Lung (tissue), 11 donors: ENCODE measurements at regions not wholly inside any gene's neighbourhood (a gene's known extent, or its start where the extent isn't known, plus 50 kb on each side); places are given as distances from the start of the nearest gene placed in this dataset.

Experiments used
- ATAC-seq: fragments of 200-7000 bp; cut with Tn5 transposase; one replicate; pipeline ENCODE4 v1.9.1; 2020; ENCODE audit warnings: moderate number of reproducible peaks; ENCODE audit not compliant: insufficient read depth, low FRiP score
- DNase-seq, 3 donors: peaks; one replicate each; pipeline ENCODE4 v3.0.0-alpha.2; 2013 to 2017
- H3K27ac ChIP-seq, 2 donors: one replicate each; pipeline ENCODE4 v1.5.1; 2013; ENCODE audit warnings: mild to moderate bottlenecking in 2 of 2, moderate library complexity in 2 of 2, control low read depth in 1 of 2, inconsistent platforms in 1 of 2, low read depth in 1 of 2, low read length in 1 of 2
- H3K27me3 ChIP-seq, 3 donors: one replicate each; pipeline ENCODE4 v1.5.1; 2013; ENCODE audit warnings: low read length in 2 of 3; ENCODE audit not compliant: control insufficient read depth in 3 of 3, insufficient read depth in 3 of 3
- H3K36me3 ChIP-seq, 4 donors: one replicate each; pipeline ENCODE4 v1.5.1; 2013; ENCODE audit warnings: low read length in 4 of 4, mild to moderate bottlenecking in 1 of 4, moderate library complexity in 1 of 4; ENCODE audit not compliant: control insufficient read depth in 4 of 4, insufficient read depth in 4 of 4
- H3K4me1 ChIP-seq, 5 donors: one replicate each; pipeline ENCODE4 v1.5.1; 2013; ENCODE audit warnings: low read length in 5 of 5, mild to moderate bottlenecking in 2 of 5, moderate library complexity in 1 of 5; ENCODE audit not compliant: control insufficient read depth in 5 of 5, insufficient read depth in 5 of 5
- H3K4me3 ChIP-seq: one replicate; pipeline ENCODE4 v1.5.1; 2013; ENCODE audit warnings: mild to moderate bottlenecking, control low read depth, moderate library complexity
- H3K9ac ChIP-seq, 2 donors: one replicate each; pipeline ENCODE4 v1.5.1; 2013; ENCODE audit warnings: low read length in 2 of 2, control low read depth in 1 of 2; ENCODE audit not compliant: insufficient read depth in 1 of 2
- H3K9me3 ChIP-seq, 4 donors: one replicate each; pipeline ENCODE4 v1.5.1; 2013; ENCODE audit warnings: low read length in 3 of 4, mild to moderate bottlenecking in 1 of 4, moderate library complexity in 1 of 4; ENCODE audit not compliant: control insufficient read depth in 4 of 4, insufficient read depth in 3 of 4
- CTCF ChIP-seq: IDR thresholded peaks from 2 replicates; pipeline ENCODE4 v1.5.1; 2012; ENCODE audit warnings: mild to moderate bottlenecking; ENCODE audit errors: control extremely low read depth, extremely low read depth
- WGBS, 2 donors: extraction: QIAGEN DNeasy Blood & Tissue Kit; methylation state at CpG; one replicate each; pipeline ENCODE4 v1.1.7; 2013; 5-methylcytosine and 5-hydroxymethylcytosine counted together
- donor health status: control.
- donor health status: control.
- donor health status: Bipolar disorder and iron deficiency.
- donor health status: healthy.
- donor health status: DM: yes; HTN: yes; CAD: no.

- Histone ChIP-seq H3K4me1 (no peaks in the 10 kb centered on the region), H3K4me3 (no peak overlapping the region), H3K9ac (no peak overlapping the region), H3K9me3 (no peaks in the 10 kb centered on the region), H3K27me3 (no peaks in the 10 kb centered on the region), H3K27ac (no peak overlapping the region), H3K36me3 (peaks cover 0 to 1% (median 0%) of the 10 kb centered on the region in 4 donors)
- TF ChIP-seq CTCF: no peak
- 54 to 73% methylated on average over 2 of the region's 2 CpGs for WGBS, 2 donors
- DNase-seq (no peak), ATAC-seq (no peak)
Measured at GRCh38 chr5:7250004-7250403, 145.9 kb upstream of the ADCY2 start.

GRCh38 chr5:7250611-7251010, 145.3 kb upstream of the ADCY2 start:
- H3K27me3 ChIP-seq: no peaks in the 10 kb centered on the region
- DNase-seq (no peak), ATAC-seq (no peak)
- H3K36me3 ChIP-seq: peaks cover 0 to 1% (median 0%) of the 10 kb centered on the region in 4 donors
- no peak overlapping the region for H3K27ac ChIP-seq
- H3K4me1 ChIP-seq: no peaks in the 10 kb centered on the region
- no peak overlapping the region for H3K4me3 ChIP-seq
- no peak for TF ChIP-seq CTCF
- no peaks in the 10 kb centered on the region for H3K9me3 ChIP-seq
- H3K9ac ChIP-seq: no peak overlapping the region
- 40 to 70% methylated on average over 3 of the region's 3 CpGs for WGBS, 2 donors

GRCh38 chr5:7251132-7251531, 144.8 kb upstream of the ADCY2 start:
- ATAC-seq: no peak

More at GRCh38 chr5:7251132-7251531, 144.8 kb upstream of the ADCY2 start:
- TF ChIP-seq CTCF: no peak
- WGBS, 2 donors: 27 to 51% methylated on average over 4 of the region's 4 CpGs
- Histone ChIP-seq H3K27me3 (no peaks in the 10 kb centered on the region), H3K9ac (no peak overlapping the region), H3K4me3 (no peak overlapping the region), H3K4me1 (no peaks in the 10 kb centered on the region), H3K27ac (no peak overlapping the region), H3K36me3 (peaks cover 0 to 1% (median 0%) of the 10 kb centered on the region in 4 donors), H3K9me3 (no peaks in the 10 kb centered on the region)
- no peak for DNase-seq
